Stimulated activated CD4-positive, alpha-beta T cell treated with anti-CD3 and anti-CD28 coated beads, TNF-alpha, amount 100 ng/mL, for 4 hours (primary cell): ENCODE measurements at regions not wholly inside any gene's neighbourhood (a gene's known extent, or its start where the extent isn't known, plus 50 kb on each side); places are given as distances from the start of the nearest gene placed in this dataset.

Source experiments
- DNase-seq, 3 experiments: peaks; one replicate each; pipeline ENCODE4 v3.0.0-alpha.2; 2020; ENCODE audit warnings: low read depth in 3 of 3

DNA sequence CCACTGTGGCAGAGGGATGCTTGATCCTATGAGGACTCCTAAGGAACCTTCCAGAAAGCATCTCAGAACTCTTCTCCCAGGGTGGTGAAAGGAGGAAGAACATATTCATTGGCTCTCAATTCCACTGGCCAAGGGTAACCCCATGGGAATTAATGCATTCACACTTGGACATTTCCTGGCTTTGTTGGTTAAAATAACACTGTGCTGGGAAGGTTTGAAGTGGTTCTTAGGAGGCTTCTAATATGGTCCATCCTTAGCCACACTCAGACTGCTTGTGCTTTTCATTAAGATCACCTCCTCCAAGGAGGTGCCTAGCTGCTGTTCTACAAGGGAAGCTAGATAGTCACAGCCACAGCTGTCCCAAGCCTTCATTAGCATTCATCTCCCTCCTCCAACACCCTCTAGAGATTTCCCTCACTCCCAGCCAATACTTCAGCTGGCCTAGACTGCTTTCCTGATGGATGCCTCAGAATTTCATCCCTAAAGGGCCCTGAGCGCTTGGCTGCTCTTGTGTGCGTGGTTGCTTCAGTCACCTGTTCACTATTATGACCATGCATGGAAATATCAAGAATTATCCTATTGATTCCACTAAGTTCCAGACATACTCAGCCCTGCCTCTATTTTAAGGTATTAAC lies 544.4 kb downstream of the PLPP3 start:
- DNase-seq, result no peak

DNA sequence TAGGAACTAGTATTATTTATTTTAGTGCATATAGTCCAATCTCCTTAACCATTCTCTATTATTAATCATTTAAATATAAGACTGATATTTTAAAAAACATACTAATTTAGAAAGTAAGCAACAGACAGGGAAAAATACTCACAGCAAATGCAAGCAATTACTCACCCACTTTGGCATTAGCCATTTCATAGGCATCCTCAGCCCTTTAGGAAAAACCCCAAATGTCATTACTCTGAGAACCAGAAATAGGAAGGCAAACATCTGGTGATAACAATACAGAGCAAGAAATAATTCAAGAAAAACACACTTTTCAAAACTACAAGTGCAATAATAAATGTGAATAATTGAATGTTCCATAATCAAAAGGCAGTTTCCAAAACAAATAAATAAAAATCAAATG lies 545.1 kb downstream of the PLPP3 start:
- no peak for DNase-seq

DNA sequence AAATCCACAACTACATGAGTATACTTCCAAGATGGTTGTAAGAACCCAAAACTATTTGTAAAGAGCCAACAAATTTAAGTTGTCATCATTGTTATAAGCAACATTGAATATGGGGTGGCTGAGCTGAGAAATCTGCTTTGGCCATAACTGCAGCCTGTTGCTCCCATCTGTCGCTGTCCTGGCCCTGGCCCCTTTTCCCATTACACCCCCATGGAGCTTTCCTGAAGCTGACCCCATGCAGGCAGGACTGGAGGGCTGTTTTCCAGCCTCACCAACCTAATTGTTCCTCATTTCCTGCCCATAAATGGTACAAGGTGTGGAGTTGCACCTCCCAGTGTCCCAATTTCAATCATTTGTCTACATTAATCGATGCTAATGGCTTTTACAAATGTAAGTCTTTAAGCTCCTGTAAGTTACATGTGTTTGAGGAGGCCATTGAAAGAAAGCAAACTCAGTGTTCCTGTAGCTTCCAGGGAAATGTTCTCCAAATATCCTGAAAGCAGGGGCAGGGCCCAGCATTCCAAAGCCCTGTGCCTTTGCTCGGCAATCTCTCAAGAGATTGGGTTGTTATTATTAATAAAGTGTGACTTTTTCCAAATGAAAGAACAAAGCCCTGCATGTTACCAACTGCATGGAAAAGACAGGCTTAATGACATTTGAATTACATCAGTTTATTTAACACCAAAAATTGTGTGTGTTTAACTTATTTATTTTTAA lies 545.9 kb downstream of the PLPP3 start:
- DNase-seq, result no peak

DNA sequence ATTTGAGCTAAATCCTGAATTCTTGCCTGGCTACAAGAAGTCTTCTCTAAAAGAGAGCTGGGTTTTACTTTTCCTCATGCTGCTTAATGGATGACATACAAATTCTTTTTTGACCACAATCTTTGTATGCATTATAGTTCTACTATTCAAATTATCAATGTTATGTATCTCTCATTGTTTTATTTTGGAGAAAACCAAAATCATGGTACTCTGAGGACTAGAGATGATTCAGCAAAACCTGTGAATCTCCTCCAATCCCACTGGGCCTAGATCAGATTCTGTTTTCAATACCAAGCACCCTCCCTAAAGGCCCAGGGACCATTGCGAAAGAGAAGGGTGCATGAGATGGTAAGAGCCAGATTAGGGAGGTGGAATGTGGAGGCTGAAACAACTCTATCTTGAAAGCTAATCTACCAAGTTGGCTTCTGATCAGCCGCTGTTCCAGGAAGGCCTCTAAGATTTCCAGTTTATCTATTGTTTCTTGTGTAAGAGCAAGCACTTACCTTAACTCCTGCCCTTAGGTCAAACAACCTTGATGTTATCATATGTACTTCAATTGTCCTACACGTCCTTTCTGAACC lies 547.2 kb downstream of the PLPP3 start:
- DNase-seq, result no peak

DNA sequence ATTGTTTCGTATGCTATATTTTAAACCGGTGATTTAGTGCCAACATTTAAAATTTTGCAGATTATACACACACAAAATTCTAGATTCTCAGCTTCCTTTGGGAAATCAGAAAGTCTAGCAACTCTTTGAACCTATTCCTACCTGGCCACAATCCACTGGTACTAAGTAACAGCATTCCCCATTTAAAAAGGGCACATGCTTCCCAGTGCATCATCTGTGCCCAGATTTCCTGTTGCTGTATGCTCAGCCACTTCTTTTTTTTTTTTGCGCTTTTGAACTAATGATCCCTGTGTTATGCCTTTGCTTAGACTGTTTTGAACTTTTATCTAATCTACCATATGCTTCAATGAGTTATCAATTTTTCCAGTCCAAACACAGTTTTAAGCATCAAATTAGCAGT lies 548.4 kb downstream of the PLPP3 start:
- no peak for DNase-seq

DNA sequence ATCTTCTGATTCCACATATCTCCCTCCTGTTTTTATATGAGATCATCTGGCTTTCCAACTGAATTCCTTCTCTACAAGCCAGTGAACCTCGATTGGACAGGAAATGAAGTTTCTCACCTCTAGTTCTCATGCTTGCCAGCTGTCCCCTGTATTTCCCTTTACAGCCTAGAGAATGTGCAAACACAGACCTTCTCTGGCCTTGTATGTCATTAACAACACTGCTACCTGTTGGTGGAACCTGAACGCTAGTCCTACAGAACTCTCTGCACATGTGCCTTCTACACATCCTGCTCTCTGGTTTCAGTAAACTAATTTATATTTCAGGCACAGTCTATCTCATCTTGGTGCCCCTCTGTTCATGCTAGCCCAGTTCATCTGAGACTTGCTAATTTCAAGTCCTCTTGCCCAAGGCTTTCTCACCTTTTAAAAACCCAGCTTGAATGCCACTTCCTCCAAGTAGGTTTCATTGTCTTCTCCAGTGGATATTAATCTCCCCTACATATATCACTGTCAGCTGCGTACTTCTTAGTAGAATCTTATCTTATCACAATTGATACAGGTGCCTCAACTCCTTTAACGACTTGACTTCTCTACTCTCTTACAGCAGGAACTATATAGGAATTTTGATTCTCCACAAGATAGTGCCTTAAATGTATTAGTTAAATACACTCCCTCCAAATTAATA lies 549.9 kb downstream of the PLPP3 start:
- no peak for DNase-seq

DNA sequence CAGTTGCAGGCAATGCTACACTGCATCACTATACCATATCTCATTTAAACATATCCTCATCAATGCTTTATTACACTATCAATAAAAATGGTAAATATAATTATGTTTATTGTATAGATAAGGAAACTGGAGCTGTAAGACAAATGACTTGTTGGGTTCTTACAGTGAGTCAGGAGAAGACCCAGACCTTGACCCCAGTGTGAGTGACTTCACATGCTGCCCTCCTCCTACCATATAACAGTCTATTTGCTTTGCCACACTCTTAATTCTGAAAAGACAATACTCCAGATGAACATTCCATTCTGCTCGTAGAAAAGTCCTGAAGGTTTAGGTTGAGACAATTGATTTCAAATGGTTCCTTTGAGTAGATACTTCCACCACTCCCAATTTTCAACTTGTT lies 550.5 kb downstream of the PLPP3 start:
- no peak for DNase-seq

DNA sequence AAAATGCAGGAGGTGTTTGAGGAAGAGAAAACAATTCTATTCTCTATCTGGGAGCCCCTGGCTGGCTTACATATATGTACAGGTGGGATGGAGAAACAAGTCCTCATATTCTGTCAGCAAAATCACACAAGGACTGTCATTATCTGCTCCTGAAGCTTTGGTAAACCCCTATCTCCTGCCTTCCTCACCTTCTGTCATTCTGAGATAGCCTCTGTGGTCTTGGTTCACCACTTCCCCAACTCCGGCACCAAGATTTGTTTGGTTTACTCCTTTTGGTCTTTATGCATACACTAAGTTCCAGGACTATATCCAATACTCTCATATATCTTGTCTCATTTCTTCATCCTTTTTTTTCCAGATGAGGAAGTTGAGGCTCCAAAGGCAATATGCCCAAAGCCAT lies 551.1 kb downstream of the PLPP3 start:
- DNase-seq, result no peak

DNA sequence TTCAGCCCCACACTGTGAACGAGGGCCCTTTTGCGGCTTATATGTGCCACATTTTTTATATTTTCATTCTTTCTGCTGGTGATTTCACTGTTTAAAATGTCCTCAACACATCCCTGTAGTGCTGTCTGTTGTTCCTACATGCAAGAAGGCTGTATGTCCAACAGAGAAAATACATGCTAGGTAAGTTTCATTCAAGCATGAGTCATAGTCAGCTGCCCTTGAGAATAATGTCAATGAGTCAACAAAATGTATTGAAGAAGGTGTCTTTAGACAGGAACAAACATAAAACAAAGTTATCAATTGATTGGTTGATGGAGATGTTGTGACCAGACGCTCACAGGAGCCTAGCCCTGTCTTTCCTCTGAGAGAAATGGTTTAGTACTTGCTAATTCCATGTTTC lies 553.4 kb downstream of the PLPP3 start:
- no peak for DNase-seq

DNA sequence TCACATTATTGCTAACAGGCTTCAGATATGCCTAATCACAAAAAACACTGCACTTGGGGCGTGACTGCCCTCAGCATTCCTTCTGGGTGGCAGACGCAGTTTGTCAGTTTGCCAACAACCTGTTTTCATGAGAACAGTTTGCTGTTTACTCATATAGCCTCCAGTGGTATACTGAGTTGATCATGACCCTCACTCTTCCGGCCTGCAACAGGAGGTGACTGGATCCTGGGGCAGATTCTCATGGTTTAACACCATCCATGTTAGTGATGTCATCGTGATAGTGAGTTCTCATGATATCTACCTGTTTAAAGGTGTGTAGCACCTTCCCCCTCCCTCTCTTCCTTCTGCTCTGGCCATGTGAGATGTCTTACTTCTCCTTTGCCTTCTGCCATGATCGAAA lies 555.2 kb downstream of the PLPP3 start:
- DNase-seq, result no peak

DNA sequence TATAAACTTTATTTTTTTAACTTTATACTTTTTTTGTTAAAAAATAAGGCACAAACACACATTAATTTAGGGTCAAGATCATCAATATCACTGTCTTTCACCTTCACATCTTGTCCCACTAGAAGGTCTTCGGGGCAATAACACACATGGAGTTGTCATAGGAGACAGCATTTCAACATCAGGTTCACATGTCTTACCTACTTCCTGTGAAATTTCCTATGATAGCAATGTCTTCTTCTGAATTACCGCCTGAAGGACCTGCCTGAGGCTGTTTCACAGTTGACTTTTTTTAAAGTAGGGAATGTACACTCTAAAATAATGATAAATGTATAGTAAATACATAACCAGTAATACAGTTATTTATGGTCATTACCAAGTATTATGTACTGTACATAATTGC lies 559.4 kb downstream of the PLPP3 start:
- no peak for DNase-seq

DNA sequence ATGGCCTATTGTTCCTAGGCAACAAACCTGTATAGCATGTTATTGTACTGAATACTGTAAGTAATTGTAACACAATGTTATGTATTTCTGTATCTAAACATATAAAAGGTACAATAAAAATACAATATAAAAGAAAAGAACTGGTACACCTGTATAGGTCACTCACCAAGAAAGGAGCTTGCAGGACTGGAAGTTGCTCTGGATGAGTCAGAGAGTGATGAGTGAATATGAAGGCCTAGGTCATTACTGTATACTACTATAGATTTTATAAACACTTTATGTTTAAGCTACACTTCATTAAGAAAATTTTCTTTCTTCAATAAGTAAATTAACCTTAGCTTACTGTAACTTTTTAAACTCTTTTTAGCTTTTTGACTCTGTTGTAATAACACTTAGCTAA lies 559.9 kb downstream of the PLPP3 start:
- DNase-seq, result no peak

DNA sequence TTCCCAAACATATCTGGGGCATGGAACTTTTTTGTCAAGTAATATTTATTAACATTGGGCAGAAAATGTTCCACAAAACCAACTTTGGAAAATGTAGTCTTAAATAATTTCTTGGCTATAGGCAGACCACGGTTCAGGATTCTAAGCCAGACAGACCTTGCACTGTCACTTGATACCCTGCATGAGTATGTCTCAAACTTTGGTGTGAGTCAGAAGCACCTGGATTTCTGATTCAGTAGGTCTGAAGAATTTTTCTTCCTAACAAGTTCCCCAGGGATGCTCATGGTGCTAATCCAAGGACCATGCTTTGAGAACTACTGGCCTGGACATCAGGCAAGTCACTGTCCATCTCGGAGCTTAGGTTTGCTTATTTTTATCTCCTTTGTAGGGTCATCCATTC lies 562.0 kb downstream of the PLPP3 start:
- no peak for DNase-seq

DNA sequence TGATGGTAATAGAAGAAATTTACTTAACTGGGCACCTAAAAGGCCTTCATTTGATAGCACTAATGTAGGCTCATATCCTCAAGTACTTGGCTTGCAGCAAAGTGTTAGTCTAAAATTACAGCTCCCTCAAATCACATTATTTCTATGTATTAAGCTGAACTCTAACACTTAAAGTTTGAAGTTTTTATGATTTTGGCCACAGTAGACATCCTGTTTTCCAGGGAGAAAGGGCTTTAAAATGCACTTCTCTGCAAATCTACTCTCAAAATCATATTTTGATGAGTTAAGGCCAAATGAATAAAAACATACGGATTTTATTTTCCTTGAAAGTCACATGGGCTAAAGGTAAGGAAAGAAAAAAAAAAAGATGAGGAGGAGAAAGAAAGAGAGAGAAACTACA lies 575.5 kb downstream of the PLPP3 start:
- DNase-seq, result no peak

DNA sequence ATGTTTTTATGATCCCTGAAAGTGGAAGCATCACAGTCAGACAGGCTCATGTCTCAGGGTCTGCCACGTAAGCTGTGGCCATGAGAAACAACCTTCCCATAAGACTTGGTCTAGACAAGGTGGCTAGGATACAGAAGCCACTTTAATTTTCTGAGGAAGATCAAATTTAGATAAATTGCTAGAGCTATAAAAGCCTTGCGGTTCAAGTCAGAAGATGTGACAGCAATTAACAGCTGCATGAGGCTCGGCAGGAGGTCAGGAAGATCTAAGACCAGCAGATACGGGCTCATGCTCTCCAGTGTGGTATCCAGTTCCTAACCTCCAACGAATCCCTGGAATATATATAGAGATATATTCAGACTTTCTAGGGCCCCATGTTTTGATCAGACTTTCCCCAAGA lies 577.1 kb downstream of the PLPP3 start:
- DNase-seq, result no peak

DNA sequence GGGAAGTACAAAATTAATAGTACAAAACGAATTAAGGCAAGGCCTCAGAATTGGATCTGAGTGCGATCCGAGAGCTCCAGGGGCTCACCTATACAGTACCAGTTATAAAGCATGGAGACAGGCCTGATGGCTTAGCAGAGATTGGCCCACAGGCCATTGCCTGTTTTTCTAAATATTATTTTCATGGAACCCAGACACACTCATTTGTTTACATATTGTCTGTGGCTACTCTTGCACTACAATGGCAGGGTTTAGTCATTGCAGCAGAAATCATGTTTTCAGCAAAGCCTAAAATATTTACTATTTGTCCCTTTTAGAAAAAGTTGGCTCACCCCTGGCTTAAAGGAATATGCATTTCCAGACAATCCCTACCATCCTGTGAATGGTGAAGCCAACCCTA lies 578.9 kb downstream of the PLPP3 start:
- DNase-seq, result no peak

DNA sequence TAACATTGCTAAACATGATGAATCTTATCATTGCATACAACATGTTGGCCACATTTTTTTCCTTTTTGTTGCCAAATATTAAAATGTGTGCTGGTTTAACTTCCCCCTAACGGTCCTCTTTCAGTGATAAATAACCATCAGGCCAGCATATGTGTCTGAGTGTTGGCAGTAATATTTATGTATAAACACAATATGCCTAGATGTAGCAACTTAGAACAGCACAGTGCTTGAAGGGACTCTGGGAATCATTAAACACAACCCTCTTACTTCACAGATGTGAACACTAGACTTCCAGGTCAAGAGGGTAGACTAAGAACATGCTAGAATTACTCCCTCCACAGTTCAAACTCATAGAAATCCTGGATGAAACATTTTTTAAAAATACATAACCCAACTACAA lies 581.8 kb downstream of the PLPP3 start:
- no peak for DNase-seq

DNA sequence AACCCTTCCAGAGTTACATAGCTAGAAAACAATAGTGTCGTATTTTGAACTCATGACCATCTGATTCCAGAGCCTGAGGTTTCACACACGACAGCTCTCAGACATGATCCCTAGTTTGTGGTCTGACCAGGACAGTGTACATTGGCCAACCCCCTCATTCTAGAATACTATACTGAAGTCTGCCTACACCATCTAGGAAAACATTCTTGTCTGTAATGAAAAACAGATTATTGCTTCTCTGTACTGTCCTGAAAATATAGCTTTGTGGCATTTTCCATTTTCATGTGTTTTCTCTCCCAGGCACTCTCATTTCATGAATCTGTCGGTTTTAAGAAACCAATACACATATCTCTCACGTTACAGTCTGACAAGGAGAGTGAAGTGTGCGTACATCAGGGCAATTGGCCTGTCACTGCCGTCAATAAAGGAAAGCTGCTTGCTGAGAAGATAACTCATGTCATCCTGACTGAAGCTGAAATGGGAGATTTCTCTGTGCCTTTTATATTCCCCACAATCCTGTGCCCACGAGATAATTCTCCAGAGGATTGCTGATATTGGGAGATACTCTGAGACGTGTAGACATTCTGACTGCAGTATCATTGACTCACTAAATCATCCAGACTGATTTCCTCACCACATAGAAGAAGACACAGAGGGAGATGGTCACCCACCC lies 585.6 kb downstream of the PLPP3 start:
- DNase-seq, result no peak

DNA sequence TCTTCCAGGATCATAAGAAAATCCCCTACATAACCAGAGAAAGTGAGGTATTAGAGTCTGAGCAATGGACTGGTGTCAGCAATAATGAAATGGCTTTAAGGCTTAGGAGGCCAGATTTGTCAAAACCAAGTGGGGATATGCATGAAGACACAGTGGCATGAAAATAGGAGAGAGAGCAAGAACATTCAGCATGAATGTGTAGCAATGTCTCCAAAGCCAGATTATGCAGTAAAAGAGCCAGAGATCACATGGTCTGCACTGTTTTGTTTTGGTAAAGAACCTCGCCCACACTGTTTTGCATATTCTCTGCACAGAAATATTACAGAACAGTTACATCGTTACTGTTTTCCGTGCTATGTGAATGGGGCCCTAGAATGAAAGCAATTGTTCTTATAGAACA lies 589.4 kb downstream of the PLPP3 start:
- DNase-seq, result no peak

DNA sequence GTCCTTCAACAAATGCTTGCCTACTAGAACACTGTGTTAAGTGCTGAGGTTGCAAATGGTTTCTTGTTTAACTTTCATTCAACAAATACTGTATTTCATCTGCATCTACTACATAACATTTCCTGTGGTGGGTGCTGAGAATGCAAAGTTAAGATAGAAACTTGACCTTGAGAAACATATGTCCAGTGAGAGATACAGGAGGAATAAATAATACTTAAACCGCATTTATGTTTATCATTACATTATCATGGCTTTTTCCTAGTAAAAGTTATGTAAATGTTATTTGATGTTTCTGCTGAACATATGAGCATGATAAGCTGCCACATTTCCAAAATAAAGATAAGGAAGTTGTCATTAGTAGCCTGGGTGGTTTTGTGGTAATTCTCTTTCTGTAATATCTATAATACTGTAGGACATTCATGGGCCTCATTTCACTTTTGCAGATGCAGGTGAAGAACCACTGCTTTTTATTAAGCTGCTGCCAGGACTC lies 590.4 kb downstream of the PLPP3 start:
- DNase-seq, result no peak

DNA sequence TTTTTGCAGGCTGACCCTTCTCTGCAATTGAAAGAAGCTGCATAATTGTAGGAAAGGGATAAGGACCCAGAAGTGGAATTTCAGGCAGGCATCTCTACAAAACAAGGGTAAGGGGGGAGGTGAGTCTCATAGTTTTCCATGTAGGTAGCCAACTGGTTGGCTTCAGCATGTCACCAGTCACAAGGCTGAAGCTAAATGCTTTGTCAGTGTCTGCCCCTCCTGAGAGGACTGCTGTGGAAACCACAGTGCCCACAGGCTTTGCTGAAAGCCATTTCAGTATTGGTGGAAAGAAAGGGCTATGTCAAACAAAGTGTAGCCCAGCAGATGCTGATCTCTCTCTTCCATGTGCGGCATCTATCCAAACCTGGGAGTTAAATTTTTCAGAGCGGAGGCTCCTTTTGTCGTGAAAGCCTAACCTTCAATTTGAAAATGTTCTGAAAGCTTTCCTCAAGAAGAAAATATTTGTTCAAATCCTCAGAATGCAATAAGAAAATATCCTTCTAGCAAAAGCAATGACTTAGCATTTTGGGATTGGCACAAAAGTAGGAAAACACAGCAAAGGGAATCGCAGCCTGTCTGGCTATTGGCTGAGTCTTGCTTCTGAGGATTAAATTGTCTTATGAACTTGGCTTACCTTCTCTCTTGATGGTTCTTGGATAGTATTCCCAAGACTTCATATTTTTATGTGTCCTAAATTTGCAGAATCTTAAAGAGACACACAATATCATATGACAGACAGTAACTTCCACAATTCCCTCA lies 591.7 kb downstream of the PLPP3 start:
- DNase-seq, result no peak

DNA sequence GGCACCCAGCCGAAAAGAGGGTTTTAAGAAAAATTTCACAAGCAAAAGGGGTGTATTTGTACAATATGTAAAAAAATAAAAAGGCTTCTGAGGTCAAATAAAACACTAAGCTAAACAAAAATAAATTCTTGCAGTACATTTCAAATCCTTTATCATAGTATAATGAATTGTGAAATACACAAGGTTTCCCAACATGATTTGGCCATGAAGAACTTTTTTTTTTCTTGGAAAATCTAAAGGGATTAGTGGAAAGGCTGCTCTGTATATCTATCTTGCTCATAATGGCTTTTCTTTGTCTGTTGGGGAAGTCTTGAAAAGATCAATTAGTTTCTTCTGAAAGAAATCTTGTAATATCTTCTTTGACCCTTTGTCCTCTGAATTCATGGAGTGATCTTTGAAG lies 593.4 kb downstream of the PLPP3 start:
- no peak for DNase-seq
